ENCODE measurements at regions not wholly inside any gene's neighbourhood (a gene's known extent, or its start where the extent isn't known, plus 50 kb on each side); places are given as distances from the start of the nearest gene placed in this dataset.

GRCh38 chr7:17488829-17489228, 190.4 kb downstream of the AHR start:
- Histone ChIP-seq H3K4me1 (ENCODE audit: control insufficient read depth in 1 of 2, insufficient read depth in 2 of 2, low read depth in 1 of 2, low read length in 1 of 2) (no peaks in the 10 kb centered on the region), H3K36me3 (replicated peaks in 1 of 2; ENCODE audit: control insufficient read depth in 1 of 2, insufficient read depth in 2 of 2, low read length in 1 of 2) (no peaks in the 10 kb centered on the region), H4K20me1 (ENCODE audit: insufficient read depth) (no peaks in the 10 kb centered on the region), H2AFZ (ENCODE audit: low read depth) (no peak overlapping the region), H3K4me2 (no peak overlapping the region), H3F3A (replicated peaks; ENCODE audit: insufficient read depth) (no peaks in the 10 kb centered on the region), H3K27me3 (ENCODE audit: insufficient read depth) (peaks cover 20% of the 10 kb centered on the region; the same call in 1 of the 2 replicates), H3K9ac (no peak overlapping the region), H3K4me3 (ENCODE audit: low read depth in 2 of 2, low read length in 1 of 2) (no peak overlapping the region), H3K79me2 (ENCODE audit: insufficient read depth) (no peaks in the 10 kb centered on the region), H3K27ac (ENCODE audit: low read depth in 2 of 2, low read length in 1 of 2) (no peak overlapping the region), H3K9me2 (no peaks in the 10 kb centered on the region), H3K9me3 (no peaks in the 10 kb centered on the region)
- ChIA-PET POLR2A (no interaction called here), CTCF (no interaction called here)
- no peak for DNase-seq
- 8% methylated on average over 1 of the region's 1 CpG for WGBS (ENCODE audit: low lambda C conversion rate)
- no peak for TF ChIP-seq SIN3A (IDR thresholded peaks at IDR 0.05; ENCODE audit: borderline replicate concordance, low read depth, low read length)
- TF ChIP-seq CTCF (IDR thresholded peaks at IDR 0.05) = no peak
- no peak for TF ChIP-seq REST (IDR thresholded peaks at IDR 0.05; ENCODE audit: low read depth, low read length)
- TF ChIP-seq FOXJ3 (CRISPR knock-in tag; IDR thresholded peaks at IDR 0.05) = no peak
- TF ChIP-seq GABPA (IDR thresholded peaks at IDR 0.05; ENCODE audit: low read depth) = no peak
- no peak for TF ChIP-seq EZH2phosphoT487 (IDR thresholded peaks at IDR 0.05; ENCODE audit: borderline replicate concordance, low read depth)
- TF ChIP-seq JUND (IDR thresholded peaks at IDR 0.05) = no peak
- TF ChIP-seq POLR2AphosphoS5 (IDR thresholded peaks at IDR 0.05; ENCODE audit: low read depth, low read length) = no peak
- TF ChIP-seq MXI1 (IDR thresholded peaks at IDR 0.05; ENCODE audit: low read depth, low read length) = no peak
- TF ChIP-seq RFX5 (IDR thresholded peaks at IDR 0.05; ENCODE audit: low read length) = no peak
- TF ChIP-seq TEAD4 (IDR thresholded peaks at IDR 0.05; ENCODE audit: borderline replicate concordance, insufficient read depth) = no peak
- TF ChIP-seq FOXM1 (IDR thresholded peaks at IDR 0.05; ENCODE audit: low read depth) = no peak
- TF ChIP-seq YY1 (IDR thresholded peaks at IDR 0.05; ENCODE audit: low read depth) = no peak
- TF ChIP-seq, protein P1, sequence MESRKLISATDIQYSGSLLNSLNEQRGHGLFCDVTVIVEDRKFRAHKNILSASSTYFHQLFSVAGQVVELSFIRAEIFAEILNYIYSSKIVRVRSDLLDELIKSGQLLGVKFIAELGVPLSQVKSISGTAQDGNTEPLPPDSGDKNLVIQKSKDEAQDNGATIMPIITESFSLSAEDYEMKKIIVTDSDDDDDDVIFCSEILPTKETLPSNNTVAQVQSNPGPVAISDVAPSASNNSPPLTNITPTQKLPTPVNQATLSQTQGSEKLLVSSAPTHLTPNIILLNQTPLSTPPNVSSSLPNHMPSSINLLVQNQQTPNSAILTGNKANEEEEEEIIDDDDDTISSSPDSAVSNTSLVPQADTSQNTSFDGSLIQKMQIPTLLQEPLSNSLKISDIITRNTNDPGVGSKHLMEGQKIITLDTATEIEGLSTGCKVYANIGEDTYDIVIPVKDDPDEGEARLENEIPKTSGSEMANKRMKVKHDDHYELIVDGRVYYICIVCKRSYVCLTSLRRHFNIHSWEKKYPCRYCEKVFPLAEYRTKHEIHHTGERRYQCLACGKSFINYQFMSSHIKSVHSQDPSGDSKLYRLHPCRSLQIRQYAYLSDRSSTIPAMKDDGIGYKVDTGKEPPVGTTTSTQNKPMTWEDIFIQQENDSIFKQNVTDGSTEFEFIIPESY (IDR thresholded peaks at IDR 0.05; ENCODE audit: borderline replicate concordance, low read depth) = no peak
- TF ChIP-seq RXRA (IDR thresholded peaks at IDR 0.05; ENCODE audit: borderline replicate concordance, low read depth) = no peak
- TF ChIP-seq RCOR1 (IDR thresholded peaks at IDR 0.05; ENCODE audit: low read length) = no peak
- TF ChIP-seq MAX (IDR thresholded peaks at IDR 0.05; ENCODE audit: low read depth) = no peak
- no peak for TF ChIP-seq ELF1 (IDR thresholded peaks at IDR 0.05)

Data from SK-N-SH (cell line).